H1 (cell line): ENCODE measurements at regions not wholly inside any gene's neighbourhood (a gene's known extent, or its start where the extent isn't known, plus 50 kb on each side); places are given as distances from the start of the nearest gene placed in this dataset.

ENCODE experiments used
- CHD7 ChIP-seq: fragments of 300-600 bp; sonication (generic); IDR thresholded peaks from 2 replicates; pipeline ENCODE4 v1.7.1; 2012; ENCODE audit warnings: low read length, moderate library complexity, mild to moderate bottlenecking, inconsistent platforms; ENCODE audit not compliant: insufficient replicate concordance
- GABPA ChIP-seq: IDR thresholded peaks from 2 replicates; pipeline ENCODE4 v1.6.1; 2011; ENCODE audit warnings: mild to moderate bottlenecking, low read length, moderate library complexity, borderline replicate concordance; ENCODE audit not compliant: insufficient read depth
- HDAC6 ChIP-seq: IDR thresholded peaks from one replicate; pipeline ENCODE4 v1.7.1; 2012; ENCODE audit warnings: low read depth, mild to moderate bottlenecking, inconsistent platforms, low read length, moderate library complexity
- MAFK ChIP-seq: IDR thresholded peaks from 2 replicates; pipeline ENCODE4 v1.6.1; 2012; ENCODE audit warnings: low read depth, mild to moderate bottlenecking, improper control_type of control experiment, low read length
- SIRT6 ChIP-seq: IDR thresholded peaks from one replicate; pipeline ENCODE4 v1.7.1; 2012; ENCODE audit warnings: low read length, inconsistent platforms

DNA sequence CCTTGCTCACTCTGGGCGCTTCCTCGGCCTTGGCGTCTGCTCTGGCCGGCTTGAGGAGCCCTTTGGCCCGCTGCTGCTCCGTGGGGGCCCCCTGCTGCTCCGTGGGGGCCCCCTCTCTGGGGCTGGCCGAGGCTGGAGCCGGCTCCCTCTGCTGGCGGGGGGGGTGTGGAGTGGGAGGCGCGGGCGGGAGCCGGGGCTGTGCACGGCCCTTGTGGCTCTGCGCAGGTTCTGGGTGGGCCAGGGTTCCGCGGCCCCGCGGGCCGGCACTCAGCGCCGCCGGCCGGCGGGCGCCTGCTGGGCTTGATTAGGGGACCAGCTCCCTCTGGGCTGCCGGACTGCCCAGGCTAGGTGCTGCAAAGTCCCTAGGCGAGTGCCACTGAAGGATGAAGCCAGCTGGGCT lies 436.2 kb downstream of the SLITRK6 start (continued):
- TF ChIP-seq CHD7 (no peak), SIRT6 (no peak), GABPA (no peak), MAFK (no peak), HDAC6 (no peak)
